A673 (cell line): ENCODE measurements at regions not wholly inside any gene's neighbourhood (a gene's known extent, or its start where the extent isn't known, plus 50 kb on each side); places are given as distances from the start of the nearest gene placed in this dataset.

Source experiments
- BruUV-seq: library from RNA; stranded (reverse); fragments of 400-500 nt; replicated peaks from 2 replicates; lab custom pipeline; 2021; lab: Mats Ljungman, UMichigan
- CTCF ChIA-PET: fragments of 300-600 bp; sonication (Branson Sonifier 250); formaldehyde crosslinking; loops from one replicate; lab custom pipeline; 2022; ENCODE audit warnings: antibody characterized with exemption; lab: Charles Lee
- POLR2A ChIA-PET: fragments of 300-600 bp; sonication (Branson Sonifier 250); formaldehyde crosslinking; loops from one replicate; lab custom pipeline; 2022; ENCODE audit warnings: antibody characterized with exemption; ENCODE audit not compliant: low non-redundant PET; lab: Charles Lee
- DNase-seq: peaks from one replicate; pipeline ENCODE4 v3.0.0-alpha.2; 2015; ENCODE audit warnings: low spot score
- H3K27ac ChIP-seq: fragments of 200-600 bp; sonication (generic); 2 replicates; pipeline ENCODE4 v1.5.1; 2016; ENCODE audit warnings: mixed run types, low read depth, mild to moderate bottlenecking, mixed read lengths, antibody characterized with exemption, low read length; ENCODE audit not compliant: poor library complexity, severe bottlenecking
- H3K27me3 ChIP-seq: fragments of 200-600 bp; sonication (generic); replicated peaks from 2 replicates; pipeline ENCODE4 v1.6.1; 2017; ENCODE audit warnings: mixed run types, low read depth, mild to moderate bottlenecking, mixed read lengths, antibody characterized with exemption, low read length; ENCODE audit not compliant: insufficient read depth, poor library complexity
- H3K36me3 ChIP-seq: fragments of 200-600 bp; sonication (generic); 2 replicates; pipeline ENCODE4 v1.6.1; 2016; ENCODE audit warnings: mixed run types, mild to moderate bottlenecking, mixed read lengths, antibody characterized with exemption, low read length; ENCODE audit not compliant: insufficient read depth, poor library complexity, severe bottlenecking
- H3K4me1 ChIP-seq: fragments of 200-600 bp; sonication (generic); 2 replicates; pipeline ENCODE4 v1.6.1; 2017; ENCODE audit warnings: mixed run types, mild to moderate bottlenecking, mixed read lengths, antibody characterized with exemption, low read length; ENCODE audit not compliant: insufficient read depth, poor library complexity, severe bottlenecking
- H3K4me3 ChIP-seq: fragments of 200-600 bp; sonication (generic); 2 replicates; pipeline ENCODE4 v1.5.1; 2016; ENCODE audit warnings: low read depth, mixed run types, mild to moderate bottlenecking, mixed read lengths, low read length; ENCODE audit not compliant: poor library complexity, severe bottlenecking
- H3K9me3 ChIP-seq: fragments of 200-600 bp; sonication (generic); 2 replicates; pipeline ENCODE4 v1.6.1; 2016; ENCODE audit warnings: mixed run types, low read depth, mild to moderate bottlenecking, mixed read lengths, antibody characterized with exemption, low read length; ENCODE audit not compliant: poor library complexity, severe bottlenecking
- CTCF ChIP-seq: fragments of 300-800, 200-600 bp; sonication (generic); conservative IDR thresholded peaks from 2 replicates; pipeline ENCODE4 v1.5.1; 2017; ENCODE audit warnings: low read depth, mild to moderate bottlenecking, antibody characterized with exemption, low read length, moderate library complexity, mixed read lengths
- EZH2 ChIP-seq: fragments of 200-600 bp; sonication (generic); IDR thresholded peaks from 2 replicates; pipeline ENCODE4 v1.6.1; 2017; ENCODE audit warnings: borderline replicate concordance, low read depth, mild to moderate bottlenecking, mixed read lengths, antibody characterized with exemption, low read length; ENCODE audit not compliant: poor library complexity, severe bottlenecking
- intact Hi-C: fragments of 100-400 bp; cut with micrococcal nuclease; formaldehyde crosslinking; loops from one replicate; pipeline ENCODE4 v1.10.0; 2022; ENCODE audit not compliant: unreplicated experiment

- ChIA-PET CTCF (no interaction called here), POLR2A (no interaction called here)
These were observed 138.7 kb upstream of the KRR1 start for GRCh38 chr12:75650100-75650499.

GRCh38 chr12:75648856-75649255 is 137.4 kb upstream of the KRR1 start:
- ChIA-PET CTCF (no interaction called here), POLR2A (no interaction called here)
- BruUV-seq, result no TSS peak
- no peak overlapping the region for H3K4me3 ChIP-seq
- H3K36me3 ChIP-seq, result no peaks in the 10 kb centered on the region
- peaks cover 6% of the 10 kb centered on the region for H3K4me1 ChIP-seq
- TF ChIP-seq CTCF (no peak), EZH2 (no peak)
- intact Hi-C loops, result no loop called here
- no peak overlapping the region for H3K27ac ChIP-seq
- no peaks in the 10 kb centered on the region for H3K27me3 ChIP-seq
- no peaks in the 10 kb centered on the region for H3K9me3 ChIP-seq
- no peak for DNase-seq

More at GRCh38 chr12:75650100-75650499, 138.7 kb upstream of the KRR1 start:
- no TSS peak for BruUV-seq
- TF ChIP-seq CTCF (no peak), EZH2 (no peak)
- Histone ChIP-seq H3K27ac (no peak overlapping the region), H3K4me3 (no peak overlapping the region), H3K4me1 (peaks cover 6% of the 10 kb centered on the region), H3K36me3 (no peaks in the 10 kb centered on the region), H3K9me3 (no peaks in the 10 kb centered on the region), H3K27me3 (no peaks in the 10 kb centered on the region)
- no peak for DNase-seq
- intact Hi-C loops, result no loop called here

GRCh38 chr12:75646329-75647210 is 135.2 kb upstream of the KRR1 start:
- H3K9me3 ChIP-seq, result no peaks in the 10 kb centered on the region
- no peak overlapping the region for H3K27ac ChIP-seq
- no peaks in the 10 kb centered on the region for H3K27me3 ChIP-seq
- TF ChIP-seq CTCF, result no peak
- TF ChIP-seq EZH2, result no peak
- peaks cover 12% of the 10 kb centered on the region for H3K4me1 ChIP-seq
- ChIA-PET CTCF (no interaction called here), POLR2A (no interaction called here)
- BruUV-seq, result no TSS peak
- DNase-seq, result no peak
- H3K4me3 ChIP-seq, result no peak overlapping the region
- intact Hi-C loops, result no loop called here
- no peaks in the 10 kb centered on the region for H3K36me3 ChIP-seq
